H9 (cell line): ENCODE measurements at regions not wholly inside any gene's neighbourhood (a gene's known extent, or its start where the extent isn't known, plus 50 kb on each side); places are given as distances from the start of the nearest gene placed in this dataset.

ENCODE experiments used
- DNase-seq: peaks from one replicate; pipeline ENCODE4 v3.0.0-alpha.2; 2017
- H2AFZ ChIP-seq: one replicate; pipeline ENCODE4 v1.6.1; 2013; ENCODE audit warnings: mild to moderate bottlenecking, low read length, control low read depth, moderate library complexity
- H2AK5ac ChIP-seq: 2 replicates; pipeline ENCODE4 v1.6.1; 2013; ENCODE audit warnings: low read length, control low read depth, mixed read lengths; ENCODE audit not compliant: insufficient read length
- H2BK120ac ChIP-seq: one replicate; pipeline ENCODE4 v1.6.1; 2013; ENCODE audit warnings: low read depth, mild to moderate bottlenecking, low read length, control low read depth, inconsistent platforms; ENCODE audit not compliant: poor library complexity, severe bottlenecking
- H2BK12ac ChIP-seq: 2 replicates; pipeline ENCODE4 v1.6.1; 2013; ENCODE audit warnings: low read length, control low read depth, mixed read lengths, low read depth; ENCODE audit not compliant: insufficient read length
- H2BK15ac ChIP-seq: 2 replicates; pipeline ENCODE4 v1.6.1; 2013; ENCODE audit warnings: low read depth, low read length, control low read depth
- H2BK20ac ChIP-seq: one replicate; pipeline ENCODE4 v1.6.1; 2013; ENCODE audit warnings: low read depth, mild to moderate bottlenecking, low read length, control low read depth, inconsistent platforms; ENCODE audit not compliant: poor library complexity, severe bottlenecking
- H2BK5ac ChIP-seq: 2 replicates; pipeline ENCODE4 v1.6.1; 2013; ENCODE audit warnings: low read length, control low read depth, mixed read lengths; ENCODE audit not compliant: insufficient read length
- H3K14ac ChIP-seq: 2 replicates; pipeline ENCODE4 v1.6.1; 2013; ENCODE audit warnings: low read length, control low read depth; ENCODE audit not compliant: insufficient read depth
- H3K18ac ChIP-seq: 2 replicates; pipeline ENCODE4 v1.6.1; 2013; ENCODE audit warnings: low read depth, mild to moderate bottlenecking, mixed read lengths, low read length, control low read depth; ENCODE audit not compliant: insufficient read length
- H3K23ac ChIP-seq: 2 replicates; pipeline ENCODE4 v1.6.1; 2013; ENCODE audit warnings: low read length, control low read depth, mixed read lengths, low read depth; ENCODE audit not compliant: insufficient read length
- H3K23me2 ChIP-seq: 2 replicates; pipeline ENCODE4 v1.6.1; 2013; ENCODE audit warnings: low read depth, mild to moderate bottlenecking, mixed read lengths, low read length, control low read depth; ENCODE audit not compliant: insufficient read length, poor library complexity, severe bottlenecking
- H3K27ac ChIP-seq: 2 replicates; pipeline ENCODE4 v1.5.1; 2013; ENCODE audit warnings: low read length, control low read depth, mixed read lengths, low read depth; ENCODE audit not compliant: insufficient read length
- H3K27me3 ChIP-seq: 2 replicates; pipeline ENCODE4 v1.6.1; 2013; ENCODE audit warnings: low read length, control low read depth, inconsistent platforms; ENCODE audit not compliant: insufficient read depth
- H3K4ac ChIP-seq: 2 replicates; pipeline ENCODE4 v1.6.1; 2013; ENCODE audit warnings: low read depth, mild to moderate bottlenecking, control low read depth, inconsistent platforms, low read length, moderate library complexity
- H3K4me1 ChIP-seq: 2 replicates; pipeline ENCODE4 v1.6.1; 2013; ENCODE audit warnings: low read length, control low read depth, inconsistent platforms; ENCODE audit not compliant: insufficient read depth
- H3K4me2 ChIP-seq: 2 replicates; pipeline ENCODE4 v1.6.1; 2013; ENCODE audit warnings: low read length, control low read depth, mixed read lengths; ENCODE audit not compliant: insufficient read length, insufficient read depth
- H3K56ac ChIP-seq: 2 replicates; pipeline ENCODE4 v1.6.1; 2013; ENCODE audit warnings: low read depth, mild to moderate bottlenecking, mixed read lengths, low read length, control low read depth; ENCODE audit not compliant: insufficient read length
- H3K79me1 ChIP-seq: 2 replicates; pipeline ENCODE4 v1.6.1; 2013; ENCODE audit warnings: low read depth, mild to moderate bottlenecking, moderate library complexity, low read length, control low read depth, inconsistent platforms; ENCODE audit not compliant: insufficient read depth, poor library complexity, severe bottlenecking
- H3K79me2 ChIP-seq: 2 replicates; pipeline ENCODE4 v1.6.1; 2013; ENCODE audit warnings: low read length, control low read depth, inconsistent platforms; ENCODE audit not compliant: insufficient read depth
- H3K9ac ChIP-seq: 2 replicates; pipeline ENCODE4 v1.6.1; 2013; ENCODE audit warnings: low read length, control low read depth, mixed read lengths; ENCODE audit not compliant: insufficient read length; ENCODE audit errors: extremely low read depth
- H3K9me3 ChIP-seq: one replicate; pipeline ENCODE4 v1.6.1; 2013; ENCODE audit warnings: low read depth, low read length, inconsistent platforms; ENCODE audit not compliant: control insufficient read depth
- H3T11ph ChIP-seq: one replicate; pipeline ENCODE4 v1.6.1; 2013; ENCODE audit warnings: mild to moderate bottlenecking, low read length, control low read depth, inconsistent platforms
- H4K20me1 ChIP-seq: one replicate; pipeline ENCODE4 v1.6.1; 2013; ENCODE audit not compliant: control insufficient read depth, insufficient read length, insufficient read depth
- H4K5ac ChIP-seq: 2 replicates; pipeline ENCODE4 v1.6.1; 2013; ENCODE audit warnings: low read depth, mild to moderate bottlenecking, mixed read lengths, low read length, control low read depth; ENCODE audit not compliant: insufficient read length
- H4K8ac ChIP-seq: replicated peaks from 2 replicates; pipeline ENCODE4 v1.6.1; 2013; ENCODE audit warnings: low read length, control low read depth, mixed read lengths, low read depth; ENCODE audit not compliant: insufficient read length
- H4K91ac ChIP-seq: 2 replicates; pipeline ENCODE4 v1.6.1; 2013; ENCODE audit warnings: low read depth, mild to moderate bottlenecking, moderate library complexity, mixed read lengths, low read length, control low read depth; ENCODE audit not compliant: insufficient read length
- H3K27ac Mint-ChIP-seq, 3 experiments: 2 replicates in 2 of 3; 3 replicates in 1 of 3; pipeline ENCODE4 v1.8.0; 2020 to 2021; ENCODE audit warnings: mixed read lengths in 3 of 3, mild to moderate bottlenecking in 1 of 3, moderate library complexity in 1 of 3
- H3K27me3 Mint-ChIP-seq: 2 replicates; pipeline ENCODE4 v1.8.0; 2021; ENCODE audit warnings: low read depth, mild to moderate bottlenecking, moderate library complexity, mixed read lengths
- H3K36me3 Mint-ChIP-seq, 3 experiments: 2 replicates in 2 of 3; 3 replicates in 1 of 3; pipeline ENCODE4 v1.8.0; 2020 to 2021; ENCODE audit warnings: low read depth in 3 of 3, mixed read lengths in 3 of 3; ENCODE audit not compliant: insufficient read depth in 1 of 3
- H3K4me1 Mint-ChIP-seq, 2 experiments: 2 replicates each; pipeline ENCODE4 v1.8.0; 2020; ENCODE audit warnings: mixed read lengths in 2 of 2
- H3K4me3 Mint-ChIP-seq, 2 experiments: 2 replicates in 1 of 2; 3 replicates in 1 of 2; pipeline ENCODE4 v1.8.0; 2020 to 2021; ENCODE audit warnings: mild to moderate bottlenecking in 2 of 2, mixed read lengths in 2 of 2, moderate library complexity in 1 of 2
- H3K9me3 Mint-ChIP-seq, 2 experiments: 2 replicates in 1 of 2; 3 replicates in 1 of 2; pipeline ENCODE4 v1.8.0; 2020; ENCODE audit warnings: mild to moderate bottlenecking in 2 of 2, mixed read lengths in 2 of 2, moderate library complexity in 1 of 2
- CTCF ChIP-seq: fragments of 200-600 bp; sonication (generic); conservative IDR thresholded peaks from 3 replicates; pipeline ENCODE4 v1.8.0; 2021; ENCODE audit warnings: antibody characterized with exemption, mild to moderate bottlenecking
- WGBS: extraction: QIAGEN DNeasy Blood & Tissue Kit; methylation state at CpG from one replicate; pipeline ENCODE4 v1.1.7; 2013; ENCODE audit warnings: missing lambda C conversion rate, low lambda C conversion rate, mixed read lengths; ENCODE audit not compliant: insufficient read length; ENCODE audit errors: extremely low coverage; 5-methylcytosine and 5-hydroxymethylcytosine counted together

GRCh38 chr6:139904568-139904967 is 530.1 kb upstream of the CITED2 start:
- Histone ChIP-seq H3K23ac (no peak overlapping the region), H2BK120ac (no peak overlapping the region), H2BK12ac (no peak overlapping the region), H2BK5ac (no peak overlapping the region), H3K4me2 (no peak overlapping the region), H4K20me1 (no peaks in the 10 kb centered on the region), H3K9ac (no peak overlapping the region), H3K56ac (no peak overlapping the region), H3K27ac (no peak overlapping the region), H4K91ac (no peak overlapping the region), H3K4ac (no peak overlapping the region), H3K79me2 (no peaks in the 10 kb centered on the region), H3K23me2 (no peaks in the 10 kb centered on the region), H3K27me3 (no peaks in the 10 kb centered on the region), H3T11ph (no peak overlapping the region), H4K5ac (no peak overlapping the region), H3K18ac (no peak overlapping the region), H3K79me1 (no peaks in the 10 kb centered on the region), H4K8ac (no peak overlapping the region), H2AFZ (no peak overlapping the region), H3K9me3 (no peaks in the 10 kb centered on the region), H2BK15ac (no peak overlapping the region), H3K4me1 (no peaks in the 10 kb centered on the region), H3K14ac (no peak overlapping the region), H2BK20ac (no peak overlapping the region), H2AK5ac (no peak overlapping the region)
- Mint-ChIP-seq H3K27ac (no peak overlapping the region), H3K4me3 (no peak overlapping the region), H3K4me1 (peaks cover 16 to 18% of the 10 kb centered on the region in 2 experiments), H3K9me3 (peaks cover 7 to 9% of the 10 kb centered on the region in 2 experiments; a peak in 4 of 5 replicates), H3K36me3 (peaks cover 4 to 13% (median 5%) of the 10 kb centered on the region in 3 experiments; a peak in 6 of 7 replicates), H3K27me3 (no peaks in the 10 kb centered on the region)
- DNase-seq: no peak
- TF ChIP-seq CTCF: no peak
- no CpG with 5 or more reads among the region's 1 CpG for WGBS
